Neural crest cell (in vitro differentiated cells): ENCODE measurements at regions not wholly inside any gene's neighbourhood (a gene's known extent, or its start where the extent isn't known, plus 50 kb on each side); places are given as distances from the start of the nearest gene placed in this dataset.

Experiments
- DNase-seq: peaks from one replicate; pipeline ENCODE4 v3.0.0; 2021; ENCODE audit warnings: low read depth, mixed read lengths, low spot score
- H3K27ac Mint-ChIP-seq: one replicate; pipeline ENCODE4 v1.8.0; 2021; ENCODE audit warnings: mild to moderate bottlenecking, mixed read lengths; ENCODE audit not compliant: unreplicated experiment
- H3K27me3 Mint-ChIP-seq: 2 replicates; pipeline ENCODE4 v1.8.0; 2021; ENCODE audit warnings: low read depth, mild to moderate bottlenecking, mixed read lengths
- H3K36me3 Mint-ChIP-seq: 2 replicates; pipeline ENCODE4 v1.8.0; 2021; ENCODE audit warnings: low read depth, mild to moderate bottlenecking, mixed read lengths
- H3K4me1 Mint-ChIP-seq: 2 replicates; pipeline ENCODE4 v1.8.0; 2021; ENCODE audit warnings: mixed read lengths
- H3K4me3 Mint-ChIP-seq: one replicate; pipeline ENCODE4 v1.8.0; 2021; ENCODE audit warnings: mild to moderate bottlenecking, mixed read lengths
- H3K9me3 Mint-ChIP-seq: 2 replicates; pipeline ENCODE4 v1.8.0; 2021; ENCODE audit warnings: mixed read lengths
- CTCF ChIP-seq: fragments of 200-600 bp; sonication (generic); conservative IDR thresholded peaks from 2 replicates; pipeline ENCODE4 v1.5.0; 2021; ENCODE audit warnings: antibody characterized with exemption, mild to moderate bottlenecking

GRCh38 chr3:166125179-166125578 lies 288.0 kb upstream of the BCHE start:
- no peak overlapping the region for H3K4me3 Mint-ChIP-seq
- H3K27ac Mint-ChIP-seq, result no peak overlapping the region
- no peak for DNase-seq
- H3K36me3 Mint-ChIP-seq, result no peaks in the 10 kb centered on the region
- H3K27me3 Mint-ChIP-seq, result no peaks in the 10 kb centered on the region
- H3K4me1 Mint-ChIP-seq, result peaks cover 5% of the 10 kb centered on the region
- TF ChIP-seq CTCF, result no peak
- peaks cover 3% of the 10 kb centered on the region for H3K9me3 Mint-ChIP-seq

GRCh38 chr3:166123576-166123975 lies 286.4 kb upstream of the BCHE start:
- Mint-ChIP-seq H3K27me3 (no peaks in the 10 kb centered on the region), H3K9me3 (peaks cover 7% of the 10 kb centered on the region), H3K4me3 (no peak overlapping the region), H3K4me1 (peaks cover 5% of the 10 kb centered on the region), H3K27ac (no peak overlapping the region), H3K36me3 (no peaks in the 10 kb centered on the region)
- no peak for TF ChIP-seq CTCF
- no peak for DNase-seq

- Mint-ChIP-seq H3K4me1 (peaks cover 5% of the 10 kb centered on the region), H3K9me3 (peaks cover 9% of the 10 kb centered on the region), H3K36me3 (no peaks in the 10 kb centered on the region), H3K4me3 (no peak overlapping the region), H3K27ac (no peak overlapping the region), H3K27me3 (no peaks in the 10 kb centered on the region)
- TF ChIP-seq CTCF, result no peak
- DNase-seq, result no peak
Measured at GRCh38 chr3:166123088-166123487, 285.9 kb upstream of the BCHE start.

GRCh38 chr3:166118049-166118448 lies 280.8 kb upstream of the BCHE start:
- Mint-ChIP-seq H3K27ac (no peak overlapping the region), H3K4me1 (peaks cover 4% of the 10 kb centered on the region), H3K9me3 (peaks cover 9% of the 10 kb centered on the region), H3K36me3 (no peaks in the 10 kb centered on the region), H3K4me3 (no peak overlapping the region), H3K27me3 (no peaks in the 10 kb centered on the region)
- no peak for TF ChIP-seq CTCF
- DNase-seq, result no peak

GRCh38 chr3:166114448-166114847 lies 277.2 kb upstream of the BCHE start:
- peaks cover 8% of the 10 kb centered on the region for H3K9me3 Mint-ChIP-seq
- no peak overlapping the region for H3K4me3 Mint-ChIP-seq
- no peak for DNase-seq
- no peaks in the 10 kb centered on the region for H3K27me3 Mint-ChIP-seq
- TF ChIP-seq CTCF, result no peak
- H3K4me1 Mint-ChIP-seq, result no peaks in the 10 kb centered on the region
- no peak overlapping the region for H3K27ac Mint-ChIP-seq
- H3K36me3 Mint-ChIP-seq, result no peaks in the 10 kb centered on the region

GRCh38 chr3:166111562-166111961 lies 274.3 kb upstream of the BCHE start:
- Mint-ChIP-seq H3K27ac (no peak overlapping the region), H3K4me3 (no peak overlapping the region), H3K27me3 (no peaks in the 10 kb centered on the region), H3K9me3 (no peaks in the 10 kb centered on the region), H3K36me3 (no peaks in the 10 kb centered on the region), H3K4me1 (no peaks in the 10 kb centered on the region)
- no peak for TF ChIP-seq CTCF
- DNase-seq, result no peak
